Chondrocyte (in vitro differentiated cells): ENCODE measurements at regions not wholly inside any gene's neighbourhood (a gene's known extent, or its start where the extent isn't known, plus 50 kb on each side); places are given as distances from the start of the nearest gene placed in this dataset.

Experiments used
- DNase-seq: peaks from one replicate; pipeline ENCODE4 v3.0.0; 2021; ENCODE audit warnings: mixed read lengths, low spot score
- H3K27ac Mint-ChIP-seq: one replicate; pipeline ENCODE4 v1.8.0; 2021; ENCODE audit warnings: mild to moderate bottlenecking, moderate library complexity, mixed read lengths; ENCODE audit not compliant: unreplicated experiment
- H3K27me3 Mint-ChIP-seq: 2 replicates; pipeline ENCODE4 v1.8.0; 2021; ENCODE audit warnings: low read depth, mixed read lengths
- H3K36me3 Mint-ChIP-seq: 2 replicates; pipeline ENCODE4 v1.8.0; 2021; ENCODE audit warnings: low read depth, mixed read lengths
- H3K4me1 Mint-ChIP-seq: 2 replicates; pipeline ENCODE4 v1.8.0; 2021; ENCODE audit warnings: low read depth, mild to moderate bottlenecking, mixed read lengths
- H3K4me3 Mint-ChIP-seq: one replicate; pipeline ENCODE4 v1.8.0; 2021; ENCODE audit warnings: mild to moderate bottlenecking, moderate library complexity, mixed read lengths; ENCODE audit not compliant: unreplicated experiment
- H3K9me3 Mint-ChIP-seq: 2 replicates; pipeline ENCODE4 v1.8.0; 2021; ENCODE audit warnings: low read depth, mixed read lengths
- TF ChIP-seq, protein P1 (sequence below): fragments of 200-600 bp; sonication (generic); IDR thresholded peaks from 2 replicates; pipeline ENCODE4 v1.5.0; 2021; ENCODE audit warnings: antibody characterized with exemption, mild to moderate bottlenecking, moderate library complexity

DNA sequence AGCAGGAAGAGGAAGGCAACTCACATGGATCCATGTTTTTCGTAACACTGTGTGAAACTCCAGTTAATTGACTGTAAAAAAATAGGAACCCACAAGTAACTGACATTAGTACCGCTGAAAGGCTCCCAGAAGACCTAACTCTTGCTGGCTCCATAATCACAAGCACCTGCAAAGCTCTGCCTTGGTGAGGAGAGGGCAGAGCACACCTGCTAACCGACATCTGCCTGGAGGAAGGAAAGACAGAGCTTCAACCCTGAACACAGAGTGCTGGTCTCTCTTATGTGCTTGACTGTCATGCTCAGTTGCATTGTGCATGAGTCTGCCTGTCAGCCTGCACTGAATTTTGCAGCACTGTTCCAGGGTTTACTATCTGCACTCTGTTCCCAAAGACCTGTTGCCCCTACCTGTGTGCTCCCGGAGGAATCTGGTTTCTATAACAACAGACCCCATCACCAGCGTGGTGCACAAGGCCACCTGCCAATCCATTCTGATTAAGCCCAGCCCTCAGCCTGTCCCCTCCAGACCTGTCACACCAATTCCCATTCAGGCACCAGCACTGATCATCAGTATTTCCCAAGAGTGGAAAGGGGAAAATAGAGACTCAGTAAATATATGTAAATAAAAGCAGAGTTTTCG is 63.1 kb upstream of the ANKRD1 start:
- no peaks in the 10 kb centered on the region for H3K4me1 Mint-ChIP-seq
- H3K9me3 Mint-ChIP-seq: no peaks in the 10 kb centered on the region
- H3K4me3 Mint-ChIP-seq: no peak overlapping the region
- no peak overlapping the region for H3K27ac Mint-ChIP-seq
- H3K27me3 Mint-ChIP-seq: no peaks in the 10 kb centered on the region
- DNase-seq: no peak
- TF ChIP-seq, protein P1, sequence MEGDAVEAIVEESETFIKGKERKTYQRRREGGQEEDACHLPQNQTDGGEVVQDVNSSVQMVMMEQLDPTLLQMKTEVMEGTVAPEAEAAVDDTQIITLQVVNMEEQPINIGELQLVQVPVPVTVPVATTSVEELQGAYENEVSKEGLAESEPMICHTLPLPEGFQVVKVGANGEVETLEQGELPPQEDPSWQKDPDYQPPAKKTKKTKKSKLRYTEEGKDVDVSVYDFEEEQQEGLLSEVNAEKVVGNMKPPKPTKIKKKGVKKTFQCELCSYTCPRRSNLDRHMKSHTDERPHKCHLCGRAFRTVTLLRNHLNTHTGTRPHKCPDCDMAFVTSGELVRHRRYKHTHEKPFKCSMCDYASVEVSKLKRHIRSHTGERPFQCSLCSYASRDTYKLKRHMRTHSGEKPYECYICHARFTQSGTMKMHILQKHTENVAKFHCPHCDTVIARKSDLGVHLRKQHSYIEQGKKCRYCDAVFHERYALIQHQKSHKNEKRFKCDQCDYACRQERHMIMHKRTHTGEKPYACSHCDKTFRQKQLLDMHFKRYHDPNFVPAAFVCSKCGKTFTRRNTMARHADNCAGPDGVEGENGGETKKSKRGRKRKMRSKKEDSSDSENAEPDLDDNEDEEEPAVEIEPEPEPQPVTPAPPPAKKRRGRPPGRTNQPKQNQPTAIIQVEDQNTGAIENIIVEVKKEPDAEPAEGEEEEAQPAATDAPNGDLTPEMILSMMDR: no peak
- no peaks in the 10 kb centered on the region for H3K36me3 Mint-ChIP-seq

DNA sequence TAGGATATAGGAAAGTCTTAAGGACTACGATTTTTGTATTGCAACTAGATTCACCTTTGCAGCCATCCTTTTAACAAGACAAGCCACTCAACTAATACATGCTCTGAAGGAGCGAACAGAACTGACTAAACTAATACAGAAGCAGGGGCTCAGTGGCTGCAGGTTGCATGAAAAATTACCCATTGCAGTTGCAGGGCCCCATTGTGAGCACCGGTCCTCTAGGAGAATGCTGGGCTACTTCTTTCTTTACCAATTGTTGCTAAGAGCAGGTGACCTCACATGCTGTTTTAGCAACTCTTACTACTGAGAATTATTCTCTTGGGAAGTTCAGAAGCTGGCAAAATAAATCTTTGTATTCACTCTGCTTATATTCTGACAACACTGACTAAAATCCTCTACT is 64.0 kb upstream of the ANKRD1 start:
- H3K36me3 Mint-ChIP-seq: no peaks in the 10 kb centered on the region
- no peak overlapping the region for H3K4me3 Mint-ChIP-seq
- no peak overlapping the region for H3K27ac Mint-ChIP-seq
- H3K27me3 Mint-ChIP-seq: no peaks in the 10 kb centered on the region
- DNase-seq: no peak
- H3K9me3 Mint-ChIP-seq: no peaks in the 10 kb centered on the region
- TF ChIP-seq, protein P1: no peak
- no peaks in the 10 kb centered on the region for H3K4me1 Mint-ChIP-seq

DNA sequence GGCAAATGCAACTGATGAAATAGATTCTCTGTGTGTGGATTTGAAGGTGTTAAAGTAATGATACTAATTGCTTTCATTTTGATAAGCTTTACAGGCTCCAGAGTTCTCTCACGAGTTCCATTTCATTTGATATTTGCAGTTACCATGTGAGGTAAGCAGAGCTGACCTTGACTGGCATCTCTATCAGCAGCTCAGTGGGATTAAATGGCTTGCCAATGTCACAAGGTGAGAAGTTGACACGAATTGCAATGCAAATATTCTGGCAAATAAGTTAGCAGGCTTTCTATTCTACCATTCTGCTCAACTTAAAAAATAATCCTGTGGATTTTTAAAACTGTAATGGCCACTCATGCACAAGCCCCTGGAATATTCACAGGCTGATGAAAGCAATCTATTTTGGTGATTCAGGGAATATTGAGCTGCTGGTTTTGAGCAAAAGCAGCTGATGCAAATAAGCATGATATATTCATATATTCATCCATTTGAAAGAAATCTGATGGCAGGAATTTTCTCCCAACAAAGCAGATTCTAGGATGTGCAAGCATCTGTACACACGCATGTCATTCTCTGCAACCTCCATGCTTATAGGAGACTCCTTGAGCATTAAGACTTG is 64.5 kb upstream of the ANKRD1 start:
- no peak for DNase-seq
- no peaks in the 10 kb centered on the region for H3K36me3 Mint-ChIP-seq
- H3K4me1 Mint-ChIP-seq: no peaks in the 10 kb centered on the region
- TF ChIP-seq, protein P1: no peak
- no peak overlapping the region for H3K4me3 Mint-ChIP-seq
- H3K27ac Mint-ChIP-seq: no peak overlapping the region
- no peaks in the 10 kb centered on the region for H3K27me3 Mint-ChIP-seq
- H3K9me3 Mint-ChIP-seq: no peaks in the 10 kb centered on the region

DNA sequence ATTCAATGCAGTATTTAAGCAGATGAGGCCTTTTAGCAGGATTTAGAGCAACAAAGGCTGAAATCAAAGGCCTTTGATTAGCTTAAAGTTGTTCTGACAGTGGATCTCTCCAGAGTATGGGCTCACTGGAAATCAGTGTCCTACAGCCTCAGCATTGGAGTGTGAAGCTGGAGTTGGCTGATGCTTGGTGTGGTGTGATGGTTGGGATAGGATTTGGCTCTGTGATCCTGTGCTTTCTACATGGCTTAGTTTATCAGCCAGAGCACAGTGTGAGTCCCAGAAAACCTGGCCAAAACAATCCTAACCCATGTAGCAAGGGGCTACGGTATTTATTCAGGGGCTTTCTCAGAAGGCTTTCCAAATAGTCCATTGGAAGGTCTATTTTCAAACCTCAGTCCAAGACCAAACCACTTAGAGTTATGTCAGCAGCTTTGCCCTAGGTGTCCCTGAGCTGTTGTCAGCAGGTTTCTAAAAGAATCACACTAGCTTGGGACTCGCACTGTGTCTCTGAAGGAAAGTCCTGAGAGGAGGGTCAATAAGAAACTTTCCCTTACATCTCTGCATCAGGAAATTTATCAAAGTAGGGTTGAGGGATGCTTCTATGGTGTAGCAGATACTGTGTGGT is 65.4 kb upstream of the ANKRD1 start:
- Mint-ChIP-seq H3K9me3 (no peaks in the 10 kb centered on the region), H3K4me3 (no peak overlapping the region), H3K27ac (no peak overlapping the region), H3K36me3 (no peaks in the 10 kb centered on the region), H3K4me1 (no peaks in the 10 kb centered on the region), H3K27me3 (no peaks in the 10 kb centered on the region)
- TF ChIP-seq, protein P1: no peak
- DNase-seq: no peak

DNA sequence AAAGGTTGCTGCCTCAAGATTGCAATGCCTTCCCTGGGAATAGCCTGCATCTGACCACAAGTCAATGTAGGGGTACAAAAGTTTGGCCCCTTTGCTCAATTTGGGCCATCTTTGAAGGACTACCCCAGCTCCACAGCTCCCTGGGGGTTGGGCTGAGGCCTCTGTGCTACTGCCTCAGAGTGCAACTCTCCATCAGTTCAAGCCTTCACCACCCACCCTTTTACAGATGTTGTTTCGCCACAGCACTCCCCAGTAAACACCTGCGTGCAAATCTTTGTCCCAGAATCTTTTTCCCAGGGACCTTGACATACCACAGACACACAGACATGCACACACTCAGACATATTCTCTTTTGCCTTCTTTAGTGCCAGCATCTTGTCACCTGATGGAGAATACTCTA is 66.0 kb upstream of the ANKRD1 start:
- no peak overlapping the region for H3K27ac Mint-ChIP-seq
- no peaks in the 10 kb centered on the region for H3K36me3 Mint-ChIP-seq
- no peak overlapping the region for H3K4me3 Mint-ChIP-seq
- H3K9me3 Mint-ChIP-seq: no peaks in the 10 kb centered on the region
- no peaks in the 10 kb centered on the region for H3K4me1 Mint-ChIP-seq
- H3K27me3 Mint-ChIP-seq: no peaks in the 10 kb centered on the region
- TF ChIP-seq, protein P1: no peak
- DNase-seq: no peak
